ENCODE measurements at regions not wholly inside any gene's neighbourhood (a gene's known extent, or its start where the extent isn't known, plus 50 kb on each side); places are given as distances from the start of the nearest gene placed in this dataset.
A peak's percentile ranks its signal among the peaks of the same experiment; 100 is the strongest.
"Not testable (repeated sequence)": the region's sequence is repeated elsewhere in the genome, so short reads cannot be mapped to it uniquely, and the experiment has no call there.

DNA sequence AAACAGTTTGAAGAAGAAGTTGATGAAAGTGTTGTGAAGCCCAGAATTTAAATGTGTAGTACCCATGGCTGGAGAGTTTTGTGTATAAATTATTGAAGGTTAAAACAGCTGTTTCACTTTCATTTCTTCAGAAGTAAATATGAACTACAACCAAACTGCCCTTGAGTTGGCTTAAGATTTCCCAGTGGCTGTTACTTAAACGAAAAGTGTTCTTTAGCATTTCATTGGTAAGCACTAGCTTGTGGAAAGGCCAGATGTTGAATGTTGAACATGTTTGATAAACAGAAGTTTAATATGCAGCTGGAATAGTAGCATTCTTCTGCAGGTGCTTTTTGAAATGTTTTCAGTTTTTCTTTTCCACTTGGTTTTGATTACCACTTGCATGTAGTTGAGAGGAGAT is 83.2 kb upstream of the TNRC6B start:
- no peak for DNase-seq (ENCODE audit: low read depth)
- TF ChIP-seq, protein P1, sequence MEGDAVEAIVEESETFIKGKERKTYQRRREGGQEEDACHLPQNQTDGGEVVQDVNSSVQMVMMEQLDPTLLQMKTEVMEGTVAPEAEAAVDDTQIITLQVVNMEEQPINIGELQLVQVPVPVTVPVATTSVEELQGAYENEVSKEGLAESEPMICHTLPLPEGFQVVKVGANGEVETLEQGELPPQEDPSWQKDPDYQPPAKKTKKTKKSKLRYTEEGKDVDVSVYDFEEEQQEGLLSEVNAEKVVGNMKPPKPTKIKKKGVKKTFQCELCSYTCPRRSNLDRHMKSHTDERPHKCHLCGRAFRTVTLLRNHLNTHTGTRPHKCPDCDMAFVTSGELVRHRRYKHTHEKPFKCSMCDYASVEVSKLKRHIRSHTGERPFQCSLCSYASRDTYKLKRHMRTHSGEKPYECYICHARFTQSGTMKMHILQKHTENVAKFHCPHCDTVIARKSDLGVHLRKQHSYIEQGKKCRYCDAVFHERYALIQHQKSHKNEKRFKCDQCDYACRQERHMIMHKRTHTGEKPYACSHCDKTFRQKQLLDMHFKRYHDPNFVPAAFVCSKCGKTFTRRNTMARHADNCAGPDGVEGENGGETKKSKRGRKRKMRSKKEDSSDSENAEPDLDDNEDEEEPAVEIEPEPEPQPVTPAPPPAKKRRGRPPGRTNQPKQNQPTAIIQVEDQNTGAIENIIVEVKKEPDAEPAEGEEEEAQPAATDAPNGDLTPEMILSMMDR (IDR thresholded peaks at IDR 0.05; ENCODE audit: low read depth, low read length, missing control alignments) = no peak
- H3K4me3 ChIP-seq (ENCODE audit: low read depth, low read length) = peak overlapping the region; percentile 10; the same call in 1 of the 2 replicates

DNA sequence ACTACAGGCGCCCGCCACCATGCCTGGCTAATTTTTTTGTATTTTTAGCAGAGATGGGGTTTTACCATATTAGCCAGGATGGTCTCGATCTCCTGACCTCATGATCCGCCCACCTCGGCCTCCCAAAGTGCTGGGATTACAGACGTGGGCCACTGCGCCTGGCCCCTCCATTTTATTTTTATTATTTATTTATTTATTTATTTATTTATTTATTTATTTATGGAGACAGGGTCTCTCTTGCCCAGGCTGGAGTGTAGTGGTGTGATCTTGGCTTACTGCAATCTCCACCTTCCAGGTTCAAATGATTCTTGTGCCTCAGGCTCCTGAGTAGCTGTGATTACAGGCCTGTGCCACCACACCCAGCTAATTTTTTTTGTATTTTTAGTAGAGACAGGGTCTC is 77.8 kb upstream of the TNRC6B start:
- not testable (repeated sequence) for H3K4me3 ChIP-seq (ENCODE audit: low read depth, low read length)

DNA sequence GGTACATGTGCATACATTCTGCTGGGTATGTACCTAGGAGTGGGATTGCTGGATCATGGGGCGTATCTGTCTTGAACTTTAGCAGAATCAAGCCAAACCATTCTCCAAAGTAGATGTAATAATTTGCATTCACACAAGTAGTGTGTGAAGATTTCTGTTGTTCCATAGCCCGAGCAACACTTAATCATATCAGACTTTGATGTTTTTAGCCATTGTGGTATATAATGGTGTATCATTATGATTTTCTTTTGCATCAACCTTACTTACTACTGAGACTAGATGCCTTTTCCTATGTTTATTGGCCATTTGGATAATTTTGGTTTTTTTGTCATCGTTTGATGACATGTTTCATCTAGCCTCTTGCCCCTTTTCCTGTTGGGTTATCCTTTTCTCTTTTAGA is 72.0 kb upstream of the TNRC6B start:
- no peak for DNase-seq (ENCODE audit: low read depth)
- TF ChIP-seq, protein P1 (IDR thresholded peaks at IDR 0.05; ENCODE audit: low read depth, low read length, missing control alignments) = no peak
- no peak overlapping the region for H3K4me3 ChIP-seq (ENCODE audit: low read depth, low read length)

More for the DNA sequence above, 77.8 kb upstream of the TNRC6B start:
- not testable (repeated sequence) for DNase-seq (ENCODE audit: low read depth)

DNA sequence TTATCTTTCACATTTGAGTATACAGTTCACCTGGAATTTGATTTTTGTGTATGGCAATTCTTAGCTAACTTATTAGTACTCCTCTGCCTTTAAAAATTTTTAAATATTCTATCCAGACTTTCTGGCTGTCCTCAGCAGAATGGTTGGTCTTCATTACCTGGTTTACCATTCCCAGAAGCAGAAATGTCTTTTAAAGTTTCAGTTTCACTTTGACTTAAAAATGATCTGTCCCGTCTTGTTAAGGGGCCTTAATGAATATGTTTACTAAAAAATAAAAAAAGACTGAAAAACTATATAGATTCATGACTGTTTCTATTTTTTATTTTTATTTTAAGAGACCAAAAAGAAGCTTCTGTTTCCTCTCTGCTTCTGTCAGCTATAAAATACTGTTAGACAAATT is 70.5 kb upstream of the TNRC6B start:
- no peak for DNase-seq (ENCODE audit: low read depth)
- H3K4me3 ChIP-seq (ENCODE audit: low read depth, low read length) = peak overlapping the region; percentile 4; the same call in 1 of the 2 replicates
- TF ChIP-seq, protein P1 (IDR thresholded peaks at IDR 0.05; ENCODE audit: low read depth, low read length, missing control alignments) = no peak

DNA sequence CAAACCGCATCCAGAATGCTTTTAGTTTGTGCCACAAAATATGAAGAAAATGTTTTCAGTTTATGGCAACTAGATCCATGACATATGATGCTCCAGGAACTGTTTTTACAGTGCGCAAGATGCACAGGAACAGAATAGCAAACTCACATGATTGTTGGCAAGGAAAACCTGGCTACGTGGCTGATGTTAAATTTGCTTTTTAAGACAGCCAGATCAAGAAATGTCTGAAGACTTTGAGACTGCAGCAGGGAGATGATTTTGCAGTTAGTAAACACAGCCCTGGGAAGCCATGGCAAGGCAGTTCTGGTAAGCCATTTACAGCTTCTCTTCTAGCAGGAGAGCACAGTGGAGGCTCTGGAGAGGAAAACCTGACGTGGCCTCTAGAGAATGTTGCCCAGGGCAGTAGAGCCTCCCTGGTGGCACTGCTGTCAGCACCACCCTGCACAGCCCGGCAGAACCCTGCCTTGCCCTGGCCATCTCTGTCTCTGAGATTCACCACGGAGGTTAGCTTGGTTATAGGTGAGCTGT is 69.8 kb upstream of the TNRC6B start:
- TF ChIP-seq, protein P1 (IDR thresholded peaks at IDR 0.05; ENCODE audit: low read depth, low read length, missing control alignments) = no peak
- no peak for DNase-seq (ENCODE audit: low read depth)
- peak overlapping the region; percentile 4; the same call in 1 of the 2 replicates for H3K4me3 ChIP-seq (ENCODE audit: low read depth, low read length)

DNA sequence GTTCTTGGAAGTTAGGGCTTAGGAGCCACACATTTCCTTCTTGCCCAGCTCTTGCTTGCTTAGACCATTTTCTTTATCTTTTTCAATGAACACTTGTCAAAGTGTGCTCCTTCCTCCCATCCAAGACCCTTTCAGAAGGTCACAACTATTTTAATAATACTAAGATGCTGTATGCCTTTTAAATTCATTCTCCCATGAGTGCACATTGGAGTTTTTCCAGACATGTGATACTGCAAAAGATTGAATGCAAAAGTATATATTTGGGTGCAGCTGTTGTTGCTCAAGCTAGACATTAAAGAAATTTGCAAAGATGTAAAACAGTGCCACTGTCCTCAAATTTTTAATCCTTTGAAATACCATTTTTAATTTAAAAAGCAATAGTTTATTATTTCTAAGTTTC is 69.3 kb upstream of the TNRC6B start:
- no peak for DNase-seq (ENCODE audit: low read depth)
- TF ChIP-seq, protein P1 (IDR thresholded peaks at IDR 0.05; ENCODE audit: low read depth, low read length, missing control alignments) = no peak
- no peak overlapping the region for H3K4me3 ChIP-seq (ENCODE audit: low read depth, low read length)

DNA sequence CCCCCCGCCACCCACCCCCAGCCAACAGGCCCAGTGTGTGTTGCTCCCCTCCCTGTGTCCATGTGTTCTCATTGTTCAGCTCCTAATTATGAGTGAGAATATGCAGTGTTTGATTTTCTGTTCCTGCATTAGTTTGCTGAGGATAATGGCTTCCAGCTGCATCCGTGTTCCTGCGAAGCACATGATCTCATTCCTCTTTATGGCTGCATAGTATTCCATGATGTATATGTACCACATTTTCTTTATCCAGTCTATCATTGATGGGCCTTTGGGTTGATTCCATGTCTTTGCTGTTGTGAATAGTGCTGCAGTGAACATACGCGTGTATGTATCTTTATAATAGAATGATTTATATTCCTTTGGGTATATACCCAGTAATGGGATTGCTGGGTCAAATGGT is 68.8 kb upstream of the TNRC6B start:
- not testable (repeated sequence) for H3K4me3 ChIP-seq (ENCODE audit: low read depth, low read length); DNase-seq (ENCODE audit: low read depth)

DNA sequence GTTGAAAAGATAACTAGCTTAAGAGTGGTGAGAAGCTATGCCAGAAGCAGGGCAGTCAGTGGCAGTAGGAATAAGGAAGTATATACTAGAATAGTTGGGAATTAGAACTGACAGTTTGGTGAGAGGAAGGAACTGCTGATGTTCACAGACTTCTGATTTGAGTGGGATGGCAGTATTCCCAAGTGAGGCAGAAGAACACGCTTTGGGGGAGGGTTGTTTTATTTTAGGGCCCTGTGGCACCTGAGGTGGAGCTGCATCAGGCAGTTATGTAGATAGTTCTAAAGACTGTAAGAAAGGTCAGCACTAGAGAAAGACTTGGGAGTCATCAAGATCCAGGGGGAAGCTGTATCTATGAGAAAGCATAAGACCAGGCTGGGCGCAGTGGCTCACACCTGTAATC is 66.3 kb upstream of the TNRC6B start:
- TF ChIP-seq, protein P1 (IDR thresholded peaks at IDR 0.05; ENCODE audit: low read depth, low read length, missing control alignments) = no peak
- no peak for DNase-seq (ENCODE audit: low read depth)
- H3K4me3 ChIP-seq (ENCODE audit: low read depth, low read length) = no peak overlapping the region

Data from GM12864 (cell line).